SK-N-SH (cell line): ENCODE measurements at regions not wholly inside any gene's neighbourhood (a gene's known extent, or its start where the extent isn't known, plus 50 kb on each side); places are given as distances from the start of the nearest gene placed in this dataset.

Source experiments
- CTCF ChIA-PET: fragments of 300-600, 350-600 bp; formaldehyde crosslinking; extraction: SDS; loops from one replicate; lab custom pipeline; 2021; lab: Yijun Ruan, JAX
- POLR2A ChIA-PET: fragments of 350-600 bp; sonication (Branson Sonifier 250); formaldehyde crosslinking; extraction: SDS; loops from one replicate; lab custom pipeline; 2020; ENCODE audit warnings: antibody characterized with exemption, inconsistent platforms; lab: Yijun Ruan, JAX
- DNase-seq: peaks from one replicate; pipeline ENCODE4 v3.0.0; 2012
- H2AFZ ChIP-seq: fragments of 200-600 bp; sonication (generic); 2 replicates; pipeline ENCODE4 v1.8.1; 2016; ENCODE audit warnings: antibody characterized with exemption, mild to moderate bottlenecking, low read depth
- H3F3A ChIP-seq: fragments of 200-600 bp; sonication (generic); replicated peaks from 2 replicates; pipeline ENCODE3; 2016; ENCODE audit warnings: antibody characterized with exemption, mild to moderate bottlenecking; ENCODE audit not compliant: insufficient read depth
- H3K27ac ChIP-seq, 2 experiments: fragments of 200-500 bp in 1 of 2; fragments of 200-600 bp in 1 of 2; sonication (Bioruptor generic) in 1 of 2; sonication (generic), shearing (Covaris generic) in 1 of 2; 2 replicates each; pipeline versions ENCODE4 v1.5.1 to v1.6.1; 2014 to 2016; ENCODE audit warnings: low read depth in 2 of 2, inconsistent platforms in 1 of 2, low read length in 1 of 2, mild to moderate bottlenecking in 1 of 2, mixed read lengths in 1 of 2
- H3K27me3 ChIP-seq: fragments of 200-600 bp; sonication (generic), shearing (Covaris generic); 2 replicates; pipeline ENCODE4 v1.6.1; 2016; ENCODE audit warnings: mixed run types; ENCODE audit not compliant: insufficient read depth
- H3K36me3 ChIP-seq, 2 experiments: fragments of 200-500 bp in 1 of 2; fragments of 200-600 bp in 1 of 2; sonication (Bioruptor generic) in 1 of 2; sonication (generic) in 1 of 2; replicated peaks in 1 of 2; 2 replicates each; pipeline versions ENCODE3 to v1.5.1; 2014 to 2016; ENCODE audit warnings: low read length in 1 of 2, mild to moderate bottlenecking in 1 of 2; ENCODE audit not compliant: insufficient read depth in 2 of 2, control insufficient read depth in 1 of 2
- H3K4me1 ChIP-seq, 2 experiments: fragments of 200-500 bp in 1 of 2; fragments of 200-600 bp in 1 of 2; sonication (Bioruptor generic) in 1 of 2; sonication (generic), shearing (Covaris generic) in 1 of 2; 2 replicates each; pipeline versions ENCODE4 v1.5.1 to v1.6.1; 2014 to 2016; ENCODE audit warnings: low read depth in 1 of 2, low read length in 1 of 2, mixed run types in 1 of 2; ENCODE audit not compliant: insufficient read depth in 2 of 2, control insufficient read depth in 1 of 2
- H3K4me2 ChIP-seq: fragments of 200-600 bp; sonication (generic), shearing (Covaris generic); 2 replicates; pipeline ENCODE4 v1.6.1; 2017; ENCODE audit warnings: mixed run types
- H3K4me3 ChIP-seq, 2 experiments: fragments of 200-500 bp in 1 of 2; fragments of 200-600 bp in 1 of 2; sonication (Bioruptor generic) in 1 of 2; sonication (generic), shearing (Covaris generic) in 1 of 2; 2 replicates each; pipeline versions ENCODE4 v1.5.1 to v1.8.1; 2014 to 2016; ENCODE audit warnings: low read depth in 2 of 2, inconsistent platforms in 1 of 2, low read length in 1 of 2, mild to moderate bottlenecking in 1 of 2, mixed read lengths in 1 of 2, moderate library complexity in 1 of 2
- H3K79me2 ChIP-seq: fragments of 200-600 bp; sonication (generic); 2 replicates; pipeline ENCODE4 v1.8.1; 2017; ENCODE audit warnings: mild to moderate bottlenecking; ENCODE audit not compliant: insufficient read depth
- H3K9ac ChIP-seq: fragments of 200-600 bp; sonication (generic); 2 replicates; pipeline ENCODE4 v1.6.1; 2017; ENCODE audit warnings: mixed run types
- H3K9me2 ChIP-seq: fragments of 200-600 bp; sonication (generic); 2 replicates; pipeline ENCODE4 v1.6.1; 2017; ENCODE audit warnings: mixed run types
- H3K9me3 ChIP-seq: fragments of 200-600 bp; sonication (generic); 2 replicates; pipeline ENCODE4 v1.6.1; 2017; ENCODE audit warnings: mixed run types, mild to moderate bottlenecking, moderate library complexity
- H4K20me1 ChIP-seq: fragments of 200-600 bp; sonication (generic); 2 replicates; pipeline ENCODE4 v1.6.1; 2017; ENCODE audit warnings: mild to moderate bottlenecking, mixed run types; ENCODE audit not compliant: insufficient read depth
- CTCF ChIP-seq: fragments of 200-600 bp; sonication (generic); IDR thresholded peaks from 2 replicates; pipeline ENCODE4 v1.6.1; 2017; ENCODE audit warnings: antibody characterized with exemption, mild to moderate bottlenecking, moderate library complexity
- EP300 ChIP-seq, 2 experiments: IDR thresholded peaks; 2 replicates each; pipeline versions ENCODE4 v1.4.0 to v1.6.1; 2012; ENCODE audit warnings: borderline replicate concordance in 1 of 2, low read depth in 1 of 2, low read length in 1 of 2
- GATA2 ChIP-seq: sonication (generic); formaldehyde crosslinking; IDR thresholded peaks from 2 replicates; pipeline ENCODE4 v1.5.0; 2020; ENCODE audit warnings: mild to moderate bottlenecking, missing genetic modification reagents
- MEF2A ChIP-seq: IDR thresholded peaks from 2 replicates; pipeline ENCODE4 v1.4.0; 2012; ENCODE audit warnings: low read depth, borderline replicate concordance
- POLR2AphosphoS5 ChIP-seq: IDR thresholded peaks from 2 replicates; pipeline ENCODE4 v1.6.1; 2012; ENCODE audit warnings: low read depth, low read length
- RCOR1 ChIP-seq: fragments of 150-350 bp; IDR thresholded peaks from 2 replicates; pipeline ENCODE4 v1.6.1; 2017; ENCODE audit warnings: antibody characterized with exemption, low read length
- SMC3 ChIP-seq: IDR thresholded peaks from 2 replicates; pipeline ENCODE4 v1.6.1; 2012; ENCODE audit warnings: low read depth, low read length, improper control_type of control experiment
- TAF1 ChIP-seq: IDR thresholded peaks from 2 replicates; pipeline ENCODE4 v1.6.1; 2012; ENCODE audit warnings: low read depth, mild to moderate bottlenecking, low read length, moderate library complexity, borderline replicate concordance
- TCF12 ChIP-seq: IDR thresholded peaks from 2 replicates; pipeline ENCODE4 v1.4.0; 2012
- TEAD4 ChIP-seq: IDR thresholded peaks from 2 replicates; pipeline ENCODE4 v1.4.0; 2012; ENCODE audit warnings: mild to moderate bottlenecking, borderline replicate concordance; ENCODE audit not compliant: insufficient read depth
- USF1 ChIP-seq: IDR thresholded peaks from 2 replicates; pipeline ENCODE4 v1.4.0; 2012; ENCODE audit warnings: low read depth, borderline replicate concordance
- WGBS: methylation state at CpG from one replicate; pipeline ENCODE4 v1.1.6; 2017; ENCODE audit warnings: low lambda C conversion rate; 5-methylcytosine and 5-hydroxymethylcytosine counted together
- TF ChIP-seq, protein P1 (sequence below): IDR thresholded peaks from 2 replicates; pipeline ENCODE4 v1.6.1; 2012; ENCODE audit warnings: mild to moderate bottlenecking, low read depth, low read length, moderate library complexity
- TF ChIP-seq, protein P2 (sequence below): fragments of 150-350 bp; IDR thresholded peaks from 2 replicates; pipeline ENCODE4 v1.6.1; 2016; ENCODE audit warnings: mild to moderate bottlenecking, low read depth, low read length

GRCh38 chr9:71268871-71269635, 147.6 kb upstream of the TRPM3 start:
- no peak for DNase-seq
- H3K9me3 ChIP-seq = no peaks in the 10 kb centered on the region
- no peaks in the 10 kb centered on the region for H3K79me2 ChIP-seq
- CTCF ChIA-PET = interaction anchor here (1.0 kb wide), 1 partner anchor 16 kb away, joined by 4 read pairs; no protein-coding TSS in a partner anchor
- no peaks in the 10 kb centered on the region for H3K27me3 ChIP-seq
- H3K27ac ChIP-seq = no peak overlapping the region
- WGBS = 8% methylated on average over 5 of the region's 5 CpGs
- POLR2A ChIA-PET = no interaction called here
- H3K36me3 ChIP-seq = no peaks in the 10 kb centered on the region
- TF ChIP-seq, protein P1, sequence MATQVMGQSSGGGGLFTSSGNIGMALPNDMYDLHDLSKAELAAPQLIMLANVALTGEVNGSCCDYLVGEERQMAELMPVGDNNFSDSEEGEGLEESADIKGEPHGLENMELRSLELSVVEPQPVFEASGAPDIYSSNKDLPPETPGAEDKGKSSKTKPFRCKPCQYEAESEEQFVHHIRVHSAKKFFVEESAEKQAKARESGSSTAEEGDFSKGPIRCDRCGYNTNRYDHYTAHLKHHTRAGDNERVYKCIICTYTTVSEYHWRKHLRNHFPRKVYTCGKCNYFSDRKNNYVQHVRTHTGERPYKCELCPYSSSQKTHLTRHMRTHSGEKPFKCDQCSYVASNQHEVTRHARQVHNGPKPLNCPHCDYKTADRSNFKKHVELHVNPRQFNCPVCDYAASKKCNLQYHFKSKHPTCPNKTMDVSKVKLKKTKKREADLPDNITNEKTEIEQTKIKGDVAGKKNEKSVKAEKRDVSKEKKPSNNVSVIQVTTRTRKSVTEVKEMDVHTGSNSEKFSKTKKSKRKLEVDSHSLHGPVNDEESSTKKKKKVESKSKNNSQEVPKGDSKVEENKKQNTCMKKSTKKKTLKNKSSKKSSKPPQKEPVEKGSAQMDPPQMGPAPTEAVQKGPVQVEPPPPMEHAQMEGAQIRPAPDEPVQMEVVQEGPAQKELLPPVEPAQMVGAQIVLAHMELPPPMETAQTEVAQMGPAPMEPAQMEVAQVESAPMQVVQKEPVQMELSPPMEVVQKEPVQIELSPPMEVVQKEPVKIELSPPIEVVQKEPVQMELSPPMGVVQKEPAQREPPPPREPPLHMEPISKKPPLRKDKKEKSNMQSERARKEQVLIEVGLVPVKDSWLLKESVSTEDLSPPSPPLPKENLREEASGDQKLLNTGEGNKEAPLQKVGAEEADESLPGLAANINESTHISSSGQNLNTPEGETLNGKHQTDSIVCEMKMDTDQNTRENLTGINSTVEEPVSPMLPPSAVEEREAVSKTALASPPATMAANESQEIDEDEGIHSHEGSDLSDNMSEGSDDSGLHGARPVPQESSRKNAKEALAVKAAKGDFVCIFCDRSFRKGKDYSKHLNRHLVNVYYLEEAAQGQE = no peak
- TF ChIP-seq, protein P2, sequence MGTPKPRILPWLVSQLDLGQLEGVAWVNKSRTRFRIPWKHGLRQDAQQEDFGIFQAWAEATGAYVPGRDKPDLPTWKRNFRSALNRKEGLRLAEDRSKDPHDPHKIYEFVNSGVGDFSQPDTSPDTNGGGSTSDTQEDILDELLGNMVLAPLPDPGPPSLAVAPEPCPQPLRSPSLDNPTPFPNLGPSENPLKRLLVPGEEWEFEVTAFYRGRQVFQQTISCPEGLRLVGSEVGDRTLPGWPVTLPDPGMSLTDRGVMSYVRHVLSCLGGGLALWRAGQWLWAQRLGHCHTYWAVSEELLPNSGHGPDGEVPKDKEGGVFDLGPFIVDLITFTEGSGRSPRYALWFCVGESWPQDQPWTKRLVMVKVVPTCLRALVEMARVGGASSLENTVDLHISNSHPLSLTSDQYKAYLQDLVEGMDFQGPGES = no peak
- TF ChIP-seq TEAD4 (no peak), TCF12 (no peak), GATA2 (CRISPR knock-in tag) (no peak), RCOR1 (no peak), SMC3 (no peak), POLR2AphosphoS5 (no peak), MEF2A (no peak), CTCF (no peak), TAF1 (no peak), USF1 (no peak), EP300 (IDR thresholded peaks at IDR 0.05; ENCODE audit: borderline replicate concordance in 1 of 2, low read depth in 1 of 2, low read length in 1 of 2) (no peak)
- H3K9me2 ChIP-seq = no peaks in the 10 kb centered on the region
- H4K20me1 ChIP-seq = no peaks in the 10 kb centered on the region
- no peaks in the 10 kb centered on the region for H3K4me1 ChIP-seq
- H3F3A ChIP-seq = no peaks in the 10 kb centered on the region
- no peak overlapping the region for H2AFZ ChIP-seq
- no peak overlapping the region for H3K4me2 ChIP-seq
- no peak overlapping the region for H3K9ac ChIP-seq
- no peak overlapping the region for H3K4me3 ChIP-seq
